ENCODE measurements at regions not wholly inside any gene's neighbourhood (a gene's known extent, or its start where the extent isn't known, plus 50 kb on each side); places are given as distances from the start of the nearest gene placed in this dataset.

DNA sequence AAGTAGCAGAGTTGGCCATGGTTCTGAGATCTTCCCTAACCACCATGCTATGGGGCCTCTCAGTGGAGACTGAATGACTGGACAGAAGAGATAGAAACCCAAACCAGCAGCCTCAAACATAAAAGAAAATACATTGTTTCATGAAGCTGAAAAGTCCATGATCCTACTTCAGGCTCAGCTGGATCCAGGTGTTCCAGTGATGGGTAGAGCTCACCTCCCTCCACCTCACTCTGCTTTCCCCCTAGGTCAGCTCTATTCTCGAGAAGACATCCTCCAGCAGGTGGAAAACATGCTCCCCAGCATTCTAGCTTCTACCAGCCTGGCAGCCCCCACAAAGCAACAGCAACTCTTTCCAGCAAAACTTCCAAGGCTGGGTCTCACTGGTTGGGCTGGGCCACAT, 132.1 kb downstream of the OAT start:
- no peak for DNase-seq (ENCODE audit: low read depth)

DNA sequence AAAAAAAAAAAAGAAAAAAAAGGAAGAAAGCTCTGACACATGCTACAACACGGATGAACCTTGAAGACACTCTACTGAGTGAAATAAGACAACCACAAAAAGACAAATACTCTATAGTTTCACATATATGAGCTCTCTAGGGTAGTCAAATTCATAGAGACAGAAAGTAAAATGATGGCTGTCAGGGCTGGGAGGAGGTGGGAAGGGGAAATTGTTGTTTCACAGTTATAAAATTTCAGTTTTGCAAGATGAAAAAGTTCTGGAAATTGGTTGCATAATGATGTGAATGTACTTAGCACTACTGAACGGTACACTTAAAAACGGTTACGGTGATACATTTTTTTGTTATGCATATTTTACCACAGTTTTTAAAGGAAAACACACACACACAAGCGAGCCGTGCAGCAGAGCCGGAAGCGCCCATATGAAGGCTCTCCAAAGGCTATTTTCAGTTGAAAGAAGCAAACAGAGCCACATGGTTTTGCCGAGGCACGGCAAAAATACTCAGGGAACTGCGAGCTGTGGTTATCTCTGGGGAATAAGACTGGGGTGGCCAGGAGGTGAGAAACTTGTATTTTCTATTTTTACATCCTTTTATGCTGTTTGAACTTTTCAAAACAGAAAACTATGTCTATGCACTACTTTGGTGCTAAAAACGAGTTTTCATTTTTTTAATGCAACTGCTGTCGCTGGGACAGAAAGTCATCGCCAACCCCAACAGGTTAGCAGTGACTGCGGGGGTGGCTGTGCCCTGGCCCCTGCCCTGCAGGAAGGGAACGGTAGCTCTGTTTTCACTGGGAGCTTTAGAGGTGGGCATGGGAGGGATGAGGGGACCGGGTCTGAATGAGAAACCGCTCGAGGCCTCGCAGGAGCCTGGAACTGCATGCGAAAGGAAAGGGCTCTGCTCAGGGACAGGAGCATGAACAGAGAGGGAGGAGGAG, 132.9 kb downstream of the OAT start:
- DNase-seq (ENCODE audit: low read depth): no peak

DNA sequence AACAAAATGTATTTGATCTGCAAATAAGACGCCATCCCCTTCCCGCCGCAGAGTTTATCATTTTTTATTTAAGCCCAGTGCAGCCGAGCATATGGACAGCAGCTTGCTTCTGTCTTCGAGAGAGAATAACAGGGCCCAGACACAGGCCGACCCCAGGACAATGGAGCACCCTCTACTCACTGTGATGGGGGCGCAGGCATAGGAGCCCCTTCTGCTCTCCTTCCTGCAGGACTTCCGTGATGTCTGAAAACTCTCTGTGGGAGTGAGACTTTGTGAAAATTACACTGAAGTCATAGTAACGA, 134.8 kb downstream of the OAT start:
- no peak for DNase-seq (ENCODE audit: low read depth)

DNA sequence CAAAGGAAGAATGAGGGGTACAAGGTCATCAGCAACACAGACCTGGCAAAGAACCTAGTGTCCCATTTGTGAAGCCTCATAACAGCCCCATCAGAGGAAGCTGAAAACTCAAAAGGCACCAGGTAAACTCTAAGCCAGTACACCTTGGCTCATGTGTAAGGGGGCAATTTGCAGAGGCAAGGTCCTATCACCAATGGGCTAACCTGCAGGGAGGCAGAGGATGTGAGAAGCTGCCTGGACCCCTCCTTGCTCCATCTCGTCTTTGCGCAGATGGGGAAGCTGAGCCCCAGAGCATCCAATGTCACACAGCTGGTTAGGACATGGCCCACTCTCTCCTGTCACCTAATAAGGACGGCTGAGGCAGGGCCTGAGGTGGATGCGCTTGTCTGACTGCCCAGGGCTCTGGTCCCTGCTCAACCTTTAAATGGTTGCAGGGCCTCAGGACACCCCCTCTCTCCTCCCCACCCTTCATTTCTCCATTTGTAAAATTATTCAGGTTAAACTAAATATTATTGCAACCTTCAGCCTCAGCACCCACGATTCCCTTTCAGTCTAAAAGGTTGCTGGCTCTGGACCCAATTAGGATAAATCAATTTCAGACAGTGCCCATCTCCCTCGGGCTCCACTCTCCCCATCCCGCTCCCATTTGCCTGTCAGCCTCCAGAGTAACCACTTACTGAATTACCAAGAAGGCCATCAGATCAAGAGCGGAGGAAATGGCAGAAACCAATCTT, 135.3 kb downstream of the OAT start:
- DNase-seq (ENCODE audit: low read depth): no peak

DNA sequence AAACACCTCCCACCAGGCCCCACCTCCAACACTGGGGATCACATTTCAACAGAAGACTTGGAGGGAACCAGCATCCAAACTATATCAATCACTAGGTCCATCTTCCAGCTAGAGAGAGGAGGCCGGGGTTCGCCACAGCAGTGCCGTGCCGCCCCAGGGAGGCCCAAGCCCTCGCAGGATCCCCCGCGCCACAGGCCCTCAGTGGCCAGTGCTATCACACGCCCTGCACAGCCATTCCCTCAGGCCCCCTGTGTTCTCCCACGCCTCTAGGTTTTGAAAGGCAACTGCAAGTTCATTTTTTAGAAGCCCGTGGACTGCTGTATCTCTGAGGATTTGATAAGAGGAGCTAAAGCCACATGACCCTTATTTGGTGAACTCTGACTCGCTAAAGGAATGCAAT, 136.4 kb downstream of the OAT start:
- DNase-seq (ENCODE audit: low read depth): no peak

DNA sequence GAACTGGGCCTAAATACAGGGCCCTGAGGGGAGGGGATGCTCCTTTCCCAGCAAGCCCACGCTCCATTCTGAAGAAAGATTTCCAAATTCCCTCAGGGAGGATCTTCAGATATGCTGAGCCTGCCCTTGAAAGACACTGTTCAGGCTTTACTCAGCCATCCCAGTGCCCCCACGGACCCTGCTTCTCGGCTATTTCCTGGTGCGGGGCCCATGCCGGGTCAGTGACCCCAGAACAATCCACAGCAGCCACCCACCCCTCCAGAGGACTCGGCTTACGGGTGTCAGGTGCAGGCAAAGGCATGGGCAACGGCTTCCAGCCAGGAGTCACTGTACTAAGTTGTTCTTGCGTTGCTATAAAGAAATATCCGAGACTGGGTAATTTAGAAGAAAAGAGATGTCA, 137.1 kb downstream of the OAT start:
- DNase-seq (ENCODE audit: low read depth): no peak

DNA sequence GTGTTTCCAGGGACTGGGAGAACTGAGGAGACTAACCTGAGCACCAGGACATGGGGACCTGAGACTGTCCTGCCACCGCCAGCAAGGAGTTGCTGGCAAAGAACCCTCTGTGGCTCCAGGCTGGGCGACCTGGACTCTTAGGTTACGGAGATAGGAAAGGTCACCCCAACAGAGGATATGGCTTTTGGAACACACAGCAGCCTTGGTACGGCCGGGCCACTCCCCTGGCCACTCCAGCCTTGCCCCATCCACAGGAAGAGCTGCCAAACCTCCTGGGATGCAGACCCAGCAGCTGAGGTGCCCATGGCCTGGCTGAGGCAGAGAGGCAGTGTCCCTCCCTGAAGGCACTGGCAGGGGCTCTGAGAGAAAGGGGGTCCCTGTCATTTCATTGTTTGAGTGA, 137.8 kb downstream of the OAT start:
- DNase-seq (ENCODE audit: low read depth): no peak

DNA sequence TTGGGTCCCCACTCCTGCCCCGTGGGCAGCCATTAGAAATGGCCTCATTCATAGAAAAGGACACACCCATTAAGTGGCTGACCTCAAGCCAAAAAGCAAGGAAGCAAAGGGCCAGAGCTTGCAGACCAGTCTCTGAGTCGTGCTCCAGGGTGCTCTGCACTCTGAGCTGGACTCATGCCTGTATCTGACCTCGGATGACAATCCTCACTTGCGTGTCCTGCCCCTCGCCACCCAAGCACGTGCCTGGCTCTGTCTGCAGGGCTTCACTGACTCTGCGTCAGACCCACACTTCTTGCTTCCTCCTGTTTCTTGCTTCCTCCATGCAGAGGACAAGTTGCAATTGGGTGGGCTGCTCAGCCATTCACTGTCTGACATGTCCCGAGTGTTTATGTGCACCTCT, 138.8 kb downstream of the OAT start:
- no peak for DNase-seq (ENCODE audit: low read depth)

DNA sequence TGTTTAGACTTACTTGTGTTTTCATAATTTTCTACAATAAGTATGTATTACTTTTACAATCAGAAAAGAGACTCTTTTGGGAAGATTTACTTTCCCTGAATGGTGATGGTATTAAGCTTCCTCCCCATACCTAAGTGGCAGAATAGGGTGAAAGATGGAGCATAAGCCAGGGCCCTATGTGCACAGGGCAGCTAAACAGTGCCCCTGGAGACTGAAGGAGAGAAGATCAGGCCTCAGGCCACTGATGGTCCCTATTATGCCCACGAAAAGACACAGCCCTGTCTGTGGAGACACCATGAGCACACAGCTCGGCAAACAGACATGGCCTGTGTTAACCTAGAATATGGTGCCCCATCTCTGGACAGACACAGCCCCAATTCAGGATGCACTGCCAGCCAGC, 139.4 kb downstream of the OAT start:
- DNase-seq (ENCODE audit: low read depth): no peak

DNA sequence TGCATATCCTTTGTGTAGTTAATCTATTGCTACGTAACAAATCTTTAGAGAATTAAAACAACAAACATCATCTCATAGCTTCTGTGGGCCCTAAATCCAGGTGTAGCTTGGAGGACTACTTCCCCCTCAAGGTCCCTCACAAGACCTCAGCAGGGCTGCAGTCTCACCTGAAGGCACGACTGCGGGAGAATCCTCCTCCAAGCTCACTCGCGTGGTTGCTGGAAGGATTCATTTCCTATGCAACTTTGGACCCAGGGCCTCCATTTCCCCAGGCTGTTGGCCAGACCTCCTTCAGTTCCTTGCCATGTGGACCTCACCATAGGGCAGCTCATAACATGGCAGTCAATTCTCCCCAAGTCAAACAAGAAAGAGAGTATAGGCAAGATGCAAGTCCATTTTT, 140.4 kb downstream of the OAT start:
- DNase-seq (ENCODE audit: low read depth): no peak

DNA sequence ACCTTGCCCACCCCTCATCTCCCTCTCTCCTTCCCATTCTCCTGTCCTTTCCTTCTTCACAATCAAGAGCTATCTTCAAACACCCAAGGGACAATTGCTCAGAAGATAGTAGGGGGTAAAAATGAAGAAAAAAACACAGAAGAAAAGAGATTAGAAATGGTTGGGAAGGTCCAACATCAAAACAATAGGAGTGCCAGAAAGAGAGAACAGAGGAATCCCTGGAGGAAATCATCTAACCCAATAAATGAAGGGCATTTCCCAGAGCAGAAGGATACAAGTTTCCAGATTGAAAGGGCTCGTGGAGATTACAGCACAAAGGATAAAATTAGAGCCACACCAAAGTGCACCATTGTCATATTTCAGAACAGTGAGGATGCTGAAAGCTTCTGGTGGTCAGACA, 145.6 kb downstream of the OAT start:
- no peak for DNase-seq (ENCODE audit: low read depth)

DNA sequence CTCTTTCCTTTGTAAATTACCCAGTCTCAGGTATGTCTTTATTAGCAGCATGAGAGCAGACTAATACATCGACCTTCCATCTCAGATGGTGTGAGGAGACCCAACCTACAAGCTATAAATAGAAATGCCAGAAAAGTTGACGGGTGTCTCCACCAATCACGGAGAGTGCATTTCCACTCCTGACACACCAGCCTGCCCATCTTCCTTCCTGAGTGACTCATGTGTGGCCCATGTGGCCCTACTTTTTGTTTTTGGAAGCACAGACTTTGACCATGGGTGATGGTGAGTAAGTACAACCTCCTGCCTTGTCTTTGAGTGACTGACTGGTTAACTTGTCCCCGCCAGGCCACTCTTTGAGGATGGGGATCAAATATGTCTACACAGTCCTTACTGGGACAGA, 147.0 kb downstream of the OAT start:
- no peak for DNase-seq (ENCODE audit: low read depth)

DNA sequence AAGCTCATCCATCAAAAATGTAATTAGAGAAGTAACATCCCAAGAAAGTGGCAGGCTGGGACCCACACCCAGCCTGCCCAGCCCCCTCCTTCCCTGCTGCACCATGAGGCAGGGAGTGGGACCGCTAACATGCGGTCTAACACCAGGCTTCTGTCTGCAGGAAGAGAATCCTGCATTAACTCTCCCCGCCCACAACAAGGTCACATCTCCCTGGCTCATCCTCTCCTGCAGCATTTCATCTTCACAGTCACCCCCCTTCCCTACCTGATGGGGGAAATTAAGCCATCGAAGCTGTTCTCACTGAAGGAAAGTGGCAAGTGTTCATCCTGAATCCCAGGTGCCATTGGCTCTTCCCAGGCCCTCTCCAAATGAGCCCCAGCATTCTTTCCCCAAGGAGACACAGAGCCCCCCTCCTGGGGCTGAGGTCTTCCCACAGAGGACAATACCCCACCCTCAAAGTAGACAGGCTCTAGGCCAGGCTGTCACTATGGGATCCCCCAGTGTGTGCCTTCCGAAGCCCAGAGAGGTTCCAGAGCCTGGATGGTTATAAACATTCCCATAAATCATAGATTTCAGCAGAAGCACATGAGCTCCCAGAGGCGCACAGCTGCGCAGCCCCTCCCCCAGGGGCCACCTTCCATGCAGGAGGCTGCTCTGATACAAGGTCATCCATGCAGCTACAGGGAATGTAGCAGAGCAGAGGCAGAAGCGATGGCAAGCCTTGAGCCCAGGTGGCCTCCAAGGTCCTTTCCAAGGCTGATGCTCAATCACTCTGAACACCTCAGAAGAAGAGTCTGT, 148.0 kb downstream of the OAT start:
- no peak for DNase-seq (ENCODE audit: low read depth)

DNA sequence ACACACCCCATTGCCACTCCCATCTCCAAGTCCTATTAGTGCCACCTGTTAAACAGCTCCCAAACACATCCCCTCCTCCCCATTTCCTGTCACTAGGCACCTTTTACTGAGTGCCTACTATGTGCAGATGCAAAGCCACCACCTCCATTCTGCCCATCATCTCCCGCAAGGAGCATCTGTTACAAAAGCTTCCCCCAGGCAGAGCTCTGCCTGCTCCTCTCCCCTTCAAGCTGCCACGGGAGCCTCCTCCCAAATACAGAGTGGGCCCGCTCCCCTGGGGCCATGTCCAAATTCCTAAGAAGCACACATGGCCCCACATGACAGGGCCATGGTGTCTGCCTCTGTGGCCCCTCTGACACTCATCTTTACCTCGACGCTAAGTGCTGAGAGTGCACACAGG, 149.7 kb downstream of the OAT start:
- no peak for DNase-seq (ENCODE audit: low read depth)

DNA sequence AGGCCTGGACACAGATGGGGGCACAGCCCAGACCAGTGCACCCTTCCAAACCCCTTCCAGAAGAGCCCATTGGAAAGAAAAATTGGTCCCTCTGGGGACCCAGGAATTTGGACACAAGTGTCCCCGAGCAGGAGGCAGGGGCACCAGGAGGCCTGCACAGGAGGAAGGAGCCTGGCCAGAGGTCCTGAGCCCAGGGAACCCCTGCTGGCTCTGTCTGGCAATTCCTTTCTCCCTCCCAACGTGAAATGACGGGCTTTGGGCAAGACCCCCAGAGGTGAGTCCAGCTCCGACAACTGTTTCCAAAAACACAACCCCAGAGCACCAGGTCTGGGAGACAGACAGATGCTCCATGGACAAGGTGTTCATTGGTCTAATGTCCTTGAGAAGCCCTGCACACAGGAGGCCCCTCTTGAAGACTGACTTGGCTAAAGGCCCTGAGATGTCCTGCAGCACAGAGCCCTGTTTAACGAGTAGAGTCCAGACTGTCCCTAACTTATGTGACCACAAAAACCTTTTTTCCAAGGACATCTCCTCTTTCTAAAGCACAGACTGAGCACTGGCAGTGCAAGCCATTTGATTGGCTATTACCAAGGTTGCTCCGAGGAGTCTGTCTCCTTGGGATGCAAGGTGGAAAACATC, 150.7 kb downstream of the OAT start:
- DNase-seq (ENCODE audit: low read depth): no peak

DNA sequence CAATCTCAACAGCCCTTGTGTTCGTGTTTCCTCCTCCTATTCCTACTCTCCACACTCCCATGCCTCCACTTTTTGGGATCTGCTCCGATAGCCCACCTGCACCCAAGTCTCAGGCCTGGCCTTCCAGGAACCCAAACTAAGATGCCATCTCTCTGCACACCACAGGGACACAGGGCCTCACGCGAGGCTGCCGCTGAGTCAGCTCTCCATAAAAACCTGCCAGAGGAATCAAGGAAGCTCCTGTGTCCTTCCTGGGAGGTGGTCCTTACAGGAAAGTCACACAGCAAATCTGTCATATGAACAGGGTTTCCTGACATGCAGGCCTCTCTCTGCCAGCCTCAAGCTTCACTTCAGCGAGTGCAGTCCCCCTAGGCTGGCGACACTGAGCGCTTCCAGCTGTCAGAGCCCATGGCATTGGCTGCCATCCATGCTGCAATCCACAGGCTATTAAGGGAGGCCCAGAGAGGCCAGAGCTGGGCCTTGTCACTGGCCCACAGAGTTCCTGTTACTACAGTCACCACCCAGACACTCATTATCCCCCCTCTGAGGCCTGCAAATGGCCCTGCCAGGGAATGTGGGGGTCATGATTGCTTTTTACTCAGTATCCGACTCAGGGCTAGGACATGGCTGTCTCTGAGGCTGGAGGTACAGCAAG, 151.4 kb downstream of the OAT start:
- DNase-seq (ENCODE audit: low read depth): no peak

DNA sequence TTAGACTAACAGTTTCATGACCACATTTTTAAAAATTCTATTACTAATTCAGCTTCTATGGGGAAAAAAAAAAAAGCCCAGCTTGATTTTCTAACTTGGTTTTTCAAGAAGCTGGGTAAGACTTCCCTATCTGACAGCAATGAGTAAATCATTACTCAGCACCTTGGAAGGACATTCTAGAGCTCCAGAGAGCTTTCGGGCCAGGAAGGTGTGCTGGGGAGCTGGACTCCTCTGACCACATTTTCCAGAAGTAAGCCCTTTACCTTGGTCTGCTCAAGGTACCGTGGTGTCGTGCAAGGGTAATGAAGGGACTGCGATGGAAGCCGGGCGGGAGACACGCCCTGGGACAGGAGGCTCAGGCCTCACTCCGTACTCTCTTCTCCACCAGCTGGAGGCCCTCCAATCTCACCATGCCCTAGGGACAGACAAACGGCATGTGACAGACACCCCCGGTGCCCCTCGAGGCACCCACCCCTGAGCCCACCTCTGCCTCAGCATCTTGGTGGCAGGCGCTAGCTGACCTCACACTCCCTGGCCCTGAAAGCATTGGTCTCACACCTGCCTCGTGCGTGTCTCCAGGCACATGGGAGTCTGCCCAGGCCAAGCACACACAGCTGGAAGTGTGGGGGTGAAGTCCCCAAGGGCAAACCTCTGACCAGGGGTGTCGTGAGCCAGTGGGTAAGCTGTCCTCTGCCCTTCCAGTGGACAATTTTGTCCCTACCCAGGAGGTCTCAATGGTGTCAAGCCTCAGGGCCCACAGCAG, 152.1 kb downstream of the OAT start:
- DNase-seq (ENCODE audit: low read depth): no peak

DNA sequence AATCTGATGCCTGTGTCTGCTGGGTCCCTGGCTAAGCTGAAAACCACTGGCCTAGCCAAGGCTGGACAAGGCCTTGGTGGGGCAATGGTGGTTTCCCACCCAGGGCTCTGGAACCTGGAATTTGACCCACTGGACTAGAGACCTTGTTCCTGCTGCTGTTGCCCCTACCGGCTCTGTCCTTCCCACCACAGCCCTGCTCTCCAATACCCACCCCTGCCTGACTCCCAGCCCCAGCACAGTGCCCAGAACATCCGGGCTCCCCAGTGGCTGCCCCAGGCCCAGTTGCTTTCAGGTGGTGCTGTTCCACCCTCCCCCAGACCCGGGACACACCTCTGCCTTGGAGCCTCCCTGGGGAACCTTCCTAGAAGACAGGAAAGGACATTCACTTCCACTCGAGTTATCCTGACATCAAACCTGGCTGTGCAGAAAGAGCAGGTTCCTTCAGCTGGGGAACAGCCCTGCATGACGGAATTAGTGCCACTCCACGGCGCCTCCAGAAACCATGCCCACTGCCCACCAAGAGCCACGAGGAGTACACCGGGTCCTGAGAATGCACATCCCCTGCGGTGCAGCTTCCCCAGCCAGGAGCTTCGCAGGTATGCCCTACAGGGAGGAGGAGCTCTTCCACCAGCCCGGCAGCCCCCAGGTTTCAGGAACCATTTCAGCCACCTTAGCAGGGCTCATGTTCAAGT, 152.8 kb downstream of the OAT start:
- no peak for DNase-seq (ENCODE audit: low read depth)

DNA sequence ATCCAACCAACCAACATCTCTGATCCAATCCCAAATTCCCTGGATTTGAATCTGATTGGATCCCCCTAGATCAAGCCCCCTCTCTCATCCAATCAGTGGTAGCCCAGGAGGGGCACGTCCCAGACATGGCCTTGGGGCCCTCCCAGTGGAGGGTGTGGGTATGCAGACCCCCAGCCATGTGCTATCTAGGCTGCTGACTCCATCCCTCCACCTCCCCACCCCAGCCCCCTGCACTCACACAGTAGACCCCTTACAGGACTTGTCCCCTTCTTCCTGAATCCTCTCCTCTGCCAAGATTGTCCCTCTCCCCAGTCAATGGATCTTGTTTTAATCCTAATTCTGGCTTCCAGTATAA, 153.4 kb downstream of the OAT start:
- DNase-seq (ENCODE audit: low read depth): no peak

DNA sequence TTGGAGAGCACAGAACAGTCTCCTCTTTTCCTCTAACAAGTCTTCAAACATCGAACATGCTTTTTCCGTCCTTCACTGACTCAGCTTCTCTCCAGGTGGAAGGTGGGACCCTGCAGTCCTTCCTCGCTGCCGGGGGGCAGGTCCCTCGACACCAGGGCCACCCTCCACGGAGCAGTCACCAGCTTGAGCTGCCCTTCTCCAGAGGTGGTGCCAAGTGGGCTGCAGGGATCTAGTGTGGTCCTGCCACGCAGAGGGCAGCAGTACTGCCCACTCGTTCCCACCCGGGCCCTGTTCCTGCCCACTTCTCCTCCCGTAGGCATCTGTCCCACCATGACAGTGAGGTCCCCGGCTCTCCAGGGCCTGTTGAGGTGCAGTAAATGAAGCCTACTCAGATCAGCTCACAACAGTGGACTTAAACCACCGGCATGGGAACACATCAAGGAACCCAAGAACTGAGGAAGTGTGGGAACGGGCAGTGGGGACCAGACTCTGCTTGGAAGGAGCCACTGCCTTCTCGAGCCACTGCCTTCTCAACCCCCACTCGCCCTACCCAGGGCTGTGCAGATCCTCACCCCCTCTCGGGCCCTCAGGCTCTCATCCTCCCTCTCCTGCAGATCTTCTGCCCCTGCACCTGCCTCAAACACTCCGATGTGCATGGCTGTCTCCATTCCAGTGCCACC, 153.9 kb downstream of the OAT start:
- no peak for DNase-seq (ENCODE audit: low read depth)
